ENCODE measurements at regions not wholly inside any gene's neighbourhood (a gene's known extent, or its start where the extent isn't known, plus 50 kb on each side); places are given as distances from the start of the nearest gene placed in this dataset.
"Not testable (repeated sequence)": the region's sequence is repeated elsewhere in the genome, so short reads cannot be mapped to it uniquely, and the experiment has no call there.

DNA sequence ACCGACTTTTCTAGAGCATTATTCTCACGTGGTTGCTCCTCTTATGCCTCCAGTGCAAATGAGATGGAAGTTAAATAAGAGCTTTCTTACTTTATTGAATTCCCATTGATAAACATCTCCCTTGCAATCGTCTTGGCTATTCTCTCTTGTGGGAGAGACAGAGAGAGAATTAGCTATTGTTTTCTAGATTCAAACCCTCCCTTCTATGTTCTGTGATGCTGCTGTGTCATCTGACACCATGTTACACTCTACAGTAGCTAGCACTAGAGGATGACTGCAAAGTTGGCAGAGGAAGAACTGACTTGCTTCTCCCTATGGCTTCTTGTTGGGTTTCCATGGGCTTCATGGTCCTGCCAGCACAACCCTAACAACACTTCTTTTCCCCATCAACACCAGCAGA lies 134.6 kb upstream of the RANBP3L start:
- DNase-seq, result no peak

GRCh38 chr5:36438765-36439561 lies 137.3 kb upstream of the RANBP3L start:
- no peak for DNase-seq

GRCh38 chr5:36440300-36440699 lies 138.6 kb upstream of the RANBP3L start:
- no peak for DNase-seq

DNA sequence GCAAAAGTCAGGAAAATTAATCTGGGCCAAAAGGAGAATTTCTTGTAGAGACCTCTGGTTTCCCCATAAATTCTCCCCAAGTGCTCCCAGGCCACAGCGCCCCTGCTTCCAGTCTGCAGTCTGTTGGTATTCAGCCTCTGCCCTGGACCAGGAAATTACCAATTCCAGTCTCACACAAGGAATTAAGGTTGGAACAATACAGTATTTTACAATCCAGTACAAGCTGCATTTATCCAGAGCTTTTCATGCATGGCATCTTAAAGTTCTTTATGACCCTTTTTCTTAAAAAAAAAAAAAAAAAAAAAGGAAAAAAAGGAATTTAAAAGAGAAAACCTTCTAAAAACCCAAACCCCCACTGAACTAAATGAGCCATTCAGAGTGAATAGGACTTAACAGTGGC lies 139.6 kb upstream of the RANBP3L start:
- DNase-seq, result no peak

GRCh38 chr5:36442352-36442751 lies 140.7 kb upstream of the RANBP3L start:
- no peak for DNase-seq

GRCh38 chr5:36442796-36443195 lies 141.1 kb upstream of the RANBP3L start:
- DNase-seq, result no peak

- no peak for DNase-seq
These were observed 142.2 kb upstream of the RANBP3L start for GRCh38 chr5:36443941-36444340.

- no peak for DNase-seq
These were observed 143.1 kb upstream of the RANBP3L start for GRCh38 chr5:36444582-36445418.

DNA sequence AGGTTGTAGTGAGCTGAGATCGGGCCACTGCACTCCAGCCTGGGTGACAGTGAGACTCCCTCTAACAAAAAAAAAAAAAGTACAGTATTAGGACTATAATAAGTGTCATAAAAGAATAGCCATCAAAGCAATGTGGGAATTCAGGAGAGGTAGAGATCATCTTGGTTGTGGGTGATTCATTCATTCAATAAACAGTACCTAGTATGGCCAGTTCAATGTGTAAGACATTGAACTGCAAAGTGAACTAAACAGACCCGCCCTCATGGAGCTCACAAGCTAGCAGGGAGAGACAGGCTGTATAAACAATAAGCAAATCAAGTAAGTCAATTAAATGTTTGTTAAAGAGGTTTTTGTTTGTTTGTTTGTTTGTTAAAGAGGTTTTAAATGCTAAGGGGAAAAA lies 146.1 kb upstream of the RANBP3L start:
- DNase-seq, result no peak

DNA sequence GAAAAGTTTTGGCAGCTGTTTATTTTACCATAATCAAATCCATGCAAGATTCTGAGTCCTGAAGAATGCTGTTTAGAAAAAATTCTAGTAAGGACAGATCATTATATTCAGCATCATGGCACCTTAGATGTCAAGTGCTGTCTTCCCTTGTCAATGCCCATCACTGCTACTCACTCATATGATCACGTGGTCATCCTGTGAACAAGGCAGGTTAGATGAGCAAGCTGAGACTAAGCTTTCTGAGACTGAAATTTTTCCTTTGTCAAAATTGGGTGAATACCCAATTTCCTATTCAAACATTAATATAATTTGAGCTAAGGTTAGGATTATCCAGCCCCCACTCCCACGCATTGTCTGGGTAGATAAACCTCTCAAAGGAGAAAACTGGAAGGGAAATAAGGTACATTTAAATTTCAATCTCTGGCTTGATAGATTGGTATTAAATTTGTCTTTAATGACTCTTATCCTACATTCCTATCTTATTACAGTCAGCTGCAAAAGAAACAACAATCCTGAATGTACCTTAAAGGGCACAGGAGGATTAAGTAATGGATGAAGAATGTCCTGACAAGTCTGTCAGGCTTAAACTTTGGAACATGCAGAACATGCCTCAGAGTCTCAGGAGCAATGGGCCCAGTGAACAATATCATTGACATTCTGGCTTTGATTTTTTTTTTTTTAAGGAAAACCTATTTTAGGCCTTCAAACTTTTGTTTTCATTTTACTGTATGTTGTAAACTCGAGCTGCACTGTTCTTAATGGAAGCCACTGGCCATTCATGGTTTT lies 148.7 kb upstream of the RANBP3L start:
- no peak for DNase-seq

- DNase-seq, result no peak
These were observed 150.8 kb upstream of the RANBP3L start for GRCh38 chr5:36452424-36453006.

- DNase-seq, result no peak
These were observed 148.7 kb upstream of the SLC1A3 start for GRCh38 chr5:36457511-36458270.

DNA sequence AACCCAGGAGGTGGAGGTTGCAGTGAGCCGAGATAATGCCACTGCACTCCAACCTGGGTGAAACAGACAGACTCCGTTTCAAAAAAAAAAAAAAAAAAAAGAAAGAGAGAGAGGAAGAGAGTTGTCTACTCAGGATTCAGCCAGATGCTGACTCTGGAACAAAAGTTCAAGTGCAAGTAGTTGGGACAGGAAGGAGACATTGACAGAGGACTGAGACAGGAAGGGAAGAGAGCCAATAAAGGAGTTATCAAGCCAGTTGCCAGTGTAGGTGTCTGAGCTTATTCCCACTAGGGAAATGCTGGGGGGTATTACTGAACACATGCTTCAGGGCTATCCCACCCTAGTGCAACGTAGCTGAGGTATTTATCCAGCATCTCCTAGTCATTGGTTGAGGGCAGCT lies 147.7 kb upstream of the SLC1A3 start:
- DNase-seq, result no peak

GRCh38 chr5:36459176-36460135 lies 146.9 kb upstream of the SLC1A3 start:
- DNase-seq, result no peak

- DNase-seq, result no peak
These were observed 143.9 kb upstream of the SLC1A3 start for GRCh38 chr5:36462295-36463021.

- DNase-seq, result not testable (repeated sequence)
These were observed 130.5 kb upstream of the SLC1A3 start for GRCh38 chr5:36475942-36476341.

- no peak for DNase-seq
These were observed 127.6 kb upstream of the SLC1A3 start for GRCh38 chr5:36478646-36479317.

- no peak for DNase-seq
These were observed 124.8 kb upstream of the SLC1A3 start for GRCh38 chr5:36481454-36482120.

DNA sequence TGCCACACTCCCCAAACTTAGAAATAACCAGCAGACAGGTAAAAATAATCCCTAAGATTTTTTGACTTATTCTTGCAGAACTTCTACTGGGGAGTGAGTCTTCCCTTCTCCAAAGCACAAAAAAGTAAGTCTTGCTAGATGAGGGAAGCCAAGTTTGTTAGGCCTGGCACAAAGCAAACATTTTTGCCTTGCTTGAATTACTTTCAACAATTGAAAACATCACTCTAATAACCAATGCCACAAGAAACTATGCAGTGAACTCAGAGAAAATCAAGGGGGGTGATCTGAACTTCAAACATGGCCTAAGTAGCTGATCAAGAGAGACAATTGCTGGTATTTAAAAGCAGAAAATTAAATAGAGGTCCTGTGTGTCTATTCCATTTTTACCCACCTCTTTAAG lies 123.6 kb upstream of the SLC1A3 start:
- DNase-seq, result no peak

Measured in stimulated activated CD4-positive, alpha-beta T cell treated with anti-CD3 and anti-CD28 coated beads, Interleukin-4, amount 100 ng/mL, for 4 hours (primary cell).